ENCODE measurements at regions not wholly inside any gene's neighbourhood (a gene's known extent, or its start where the extent isn't known, plus 50 kb on each side); places are given as distances from the start of the nearest gene placed in this dataset.

GRCh38 chr4:123558865-123559264 is 162.3 kb downstream of the SPRY1 start:
- Histone ChIP-seq H3K9me3 (ENCODE audit: control insufficient read depth, low read depth, low read length) (no peaks in the 10 kb centered on the region), H3K27ac (ENCODE audit: control insufficient read depth, insufficient read depth, low read length) (no peak overlapping the region), H3K9ac (ENCODE audit: control insufficient read depth, extremely low read depth, insufficient read depth, low read length) (no peak overlapping the region), H3K4me2 (ENCODE audit: control insufficient read depth, extremely low read depth, insufficient read depth, low read depth, low read length) (no peak overlapping the region), H3K9me1 (ENCODE audit: control insufficient read depth, extremely low read depth, insufficient read depth, low read length) (no peaks in the 10 kb centered on the region), H3K4me1 (ENCODE audit: control insufficient read depth, extremely low read depth, insufficient read depth, low read length) (peaks cover 30% of the 10 kb centered on the region), H3K4me3 (ENCODE audit: control insufficient read depth in 2 of 3, extremely low read depth in 1 of 3, insufficient read depth in 2 of 3, low read depth in 1 of 3, low read length in 3 of 3) (no peak overlapping the region), H3K36me3 (ENCODE audit: control insufficient read depth in 2 of 2, extremely low read depth in 1 of 2, insufficient read depth in 2 of 2, low read length in 2 of 2) (no peaks in the 10 kb centered on the region), H4K20me1 (ENCODE audit: control insufficient read depth, extremely low read depth, insufficient read depth, low read length) (no peaks in the 10 kb centered on the region), H2AFZ (ENCODE audit: control insufficient read depth, low read length) (no peak overlapping the region), H3K79me2 (ENCODE audit: control insufficient read depth, insufficient read depth, low read length) (no peaks in the 10 kb centered on the region), H3K27me3 (ENCODE audit: control insufficient read depth, extremely low read depth, insufficient read depth, low read length) (no peaks in the 10 kb centered on the region)
- dilution Hi-C loops (cut with MboI; ENCODE audit: extremely low pct_ligation_motif_present, low sequenced_read_pairs): no loop called here
- DNase-seq (ENCODE audit: low read depth, low spot score) (no peak), FAIRE-seq (no peak)
- no peak for TF ChIP-seq CTCF (optimal IDR thresholded peaks at IDR 0.05 in 1 of 3, IDR thresholded peaks at IDR 0.05 in 1 of 3, conservative IDR thresholded peaks at IDR 0.05 in 1 of 3; ENCODE audit: extremely low read depth in 1 of 3, insufficient read depth in 2 of 3, low read length in 3 of 3)
- TF ChIP-seq EZH2 (IDR thresholded peaks at IDR 0.05; ENCODE audit: low read length): no peak

GRCh38 chr4:123559955-123560871 is 163.6 kb downstream of the SPRY1 start:
- H3K79me2 ChIP-seq (ENCODE audit: control insufficient read depth, insufficient read depth, low read length): no peaks in the 10 kb centered on the region
- no peak overlapping the region for H3K9ac ChIP-seq (ENCODE audit: control insufficient read depth, extremely low read depth, insufficient read depth, low read length)
- TF ChIP-seq EZH2 (IDR thresholded peaks at IDR 0.05; ENCODE audit: low read length) (no peak), CTCF (optimal IDR thresholded peaks at IDR 0.05 in 1 of 3, IDR thresholded peaks at IDR 0.05 in 1 of 3, conservative IDR thresholded peaks at IDR 0.05 in 1 of 3; ENCODE audit: extremely low read depth in 1 of 3, insufficient read depth in 2 of 3, low read length in 3 of 3) (no peak)
- H3K9me3 ChIP-seq (ENCODE audit: control insufficient read depth, low read depth, low read length): no peaks in the 10 kb centered on the region
- no peak overlapping the region for H3K4me2 ChIP-seq (ENCODE audit: control insufficient read depth, extremely low read depth, insufficient read depth, low read depth, low read length)
- H3K9me1 ChIP-seq (ENCODE audit: control insufficient read depth, extremely low read depth, insufficient read depth, low read length): no peaks in the 10 kb centered on the region
- H4K20me1 ChIP-seq (ENCODE audit: control insufficient read depth, extremely low read depth, insufficient read depth, low read length): no peaks in the 10 kb centered on the region
- FAIRE-seq: no peak
- H3K27ac ChIP-seq (ENCODE audit: control insufficient read depth, insufficient read depth, low read length): no peak overlapping the region
- no peak overlapping the region for H3K4me3 ChIP-seq (ENCODE audit: control insufficient read depth in 2 of 3, extremely low read depth in 1 of 3, insufficient read depth in 2 of 3, low read depth in 1 of 3, low read length in 3 of 3)
- DNase-seq (ENCODE audit: low read depth, low spot score): no peak
- H3K27me3 ChIP-seq (ENCODE audit: control insufficient read depth, extremely low read depth, insufficient read depth, low read length): no peaks in the 10 kb centered on the region
- dilution Hi-C loops (cut with MboI; ENCODE audit: extremely low pct_ligation_motif_present, low sequenced_read_pairs): no loop called here
- no peaks in the 10 kb centered on the region for H3K36me3 ChIP-seq (ENCODE audit: control insufficient read depth in 2 of 2, extremely low read depth in 1 of 2, insufficient read depth in 2 of 2, low read length in 2 of 2)
- peaks cover 21% of the 10 kb centered on the region for H3K4me1 ChIP-seq (ENCODE audit: control insufficient read depth, extremely low read depth, insufficient read depth, low read length)
- H2AFZ ChIP-seq (ENCODE audit: control insufficient read depth, low read length): no peak overlapping the region
